Large intestine (tissue), 3 donors: ENCODE measurements at regions not wholly inside any gene's neighbourhood (a gene's known extent, or its start where the extent isn't known, plus 50 kb on each side); places are given as distances from the start of the nearest gene placed in this dataset.
"Not testable (repeated sequence)": the region's sequence is repeated elsewhere in the genome, so short reads cannot be mapped to it uniquely, and the experiment has no call there.

Experiments
- DNase-seq, 2 donors: peaks; one replicate each; pipeline versions ENCODE4 v3.0.0 to v3.0.0-alpha.2; 2013
- H3K27ac ChIP-seq: one replicate; pipeline ENCODE4 v1.5.1; 2013; ENCODE audit warnings: low read length
- H3K27me3 ChIP-seq: 2 replicates; pipeline ENCODE4 v1.6.1; 2013; ENCODE audit warnings: low read length; ENCODE audit not compliant: control insufficient read depth, insufficient read depth
- H3K36me3 ChIP-seq: 2 replicates; pipeline ENCODE4 v1.6.1; 2013; ENCODE audit warnings: low read length; ENCODE audit not compliant: control insufficient read depth, insufficient read depth
- H3K4me1 ChIP-seq: one replicate; pipeline ENCODE4 v1.6.1; 2013; ENCODE audit warnings: low read length; ENCODE audit not compliant: control insufficient read depth, insufficient read depth
- H3K4me3 ChIP-seq: one replicate; pipeline ENCODE4 v1.5.1; 2013; ENCODE audit warnings: low read length
- H3K9me3 ChIP-seq: one replicate; pipeline ENCODE4 v1.6.1; 2013; ENCODE audit warnings: mild to moderate bottlenecking, low read depth, low read length, moderate library complexity; ENCODE audit not compliant: control insufficient read depth
- WGBS: methylation state at CpG from one replicate; pipeline ENCODE4 v1.1.5; 2013; ENCODE audit warnings: low lambda C conversion rate; ENCODE audit not compliant: insufficient coverage; 5-methylcytosine and 5-hydroxymethylcytosine counted together

- H3K9me3 ChIP-seq = no peaks in the 10 kb centered on the region
- 83% methylated on average over 1 of the region's 1 CpG for WGBS
- no peak overlapping the region for H3K4me3 ChIP-seq
- H3K27me3 ChIP-seq = no peaks in the 10 kb centered on the region
- no peak for DNase-seq
- H3K36me3 ChIP-seq = no peaks in the 10 kb centered on the region
- no peaks in the 10 kb centered on the region for H3K4me1 ChIP-seq
- H3K27ac ChIP-seq = no peak overlapping the region
These were observed 289.2 kb upstream of the PCDH9 start for GRCh38 chr13:67519356-67519755.

GRCh38 chr13:67518785-67519184 is 288.6 kb upstream of the PCDH9 start:
- Histone ChIP-seq H3K36me3 (no peaks in the 10 kb centered on the region), H3K27ac (no peak overlapping the region), H3K9me3 (no peaks in the 10 kb centered on the region), H3K4me3 (no peak overlapping the region), H3K27me3 (no peaks in the 10 kb centered on the region), H3K4me1 (no peaks in the 10 kb centered on the region)
- WGBS = no CpG with 5 or more reads among the region's 1 CpG
- DNase-seq = no peak

- Histone ChIP-seq H3K27me3 (no peaks in the 10 kb centered on the region), H3K9me3 (no peaks in the 10 kb centered on the region), H3K36me3 (no peaks in the 10 kb centered on the region), H3K4me1 (no peaks in the 10 kb centered on the region), H3K4me3 (no peak overlapping the region), H3K27ac (no peak overlapping the region)
- no peak for DNase-seq
- no CpG with 5 or more reads among the region's 1 CpG for WGBS
These were observed 285.8 kb upstream of the PCDH9 start for GRCh38 chr13:67515895-67516294.

GRCh38 chr13:67509018-67509417 is 278.9 kb upstream of the PCDH9 start:
- DNase-seq = no peak
- WGBS = no CpG with 5 or more reads among the region's 5 CpGs
- Histone ChIP-seq H3K36me3 (no peaks in the 10 kb centered on the region), H3K9me3 (no peaks in the 10 kb centered on the region), H3K27ac (no peak overlapping the region), H3K4me3 (no peak overlapping the region), H3K4me1 (no peaks in the 10 kb centered on the region), H3K27me3 (no peaks in the 10 kb centered on the region)

- not testable (repeated sequence) for H3K4me3 ChIP-seq, H3K27ac ChIP-seq, DNase-seq, H3K36me3 ChIP-seq, H3K9me3 ChIP-seq, H3K4me1 ChIP-seq, H3K27me3 ChIP-seq
- 100% methylated on average over 1 of the region's 1 CpG for WGBS
These were observed 278.1 kb upstream of the PCDH9 start for GRCh38 chr13:67508275-67508674.

- DNase-seq = no peak
- Histone ChIP-seq H3K9me3 (no peaks in the 10 kb centered on the region), H3K4me1 (no peaks in the 10 kb centered on the region), H3K4me3 (no peak overlapping the region), H3K27ac (no peak overlapping the region), H3K36me3 (no peaks in the 10 kb centered on the region), H3K27me3 (no peaks in the 10 kb centered on the region)
These were observed 276.3 kb upstream of the PCDH9 start for GRCh38 chr13:67506407-67506806.

- Histone ChIP-seq H3K4me3 (no peak overlapping the region), H3K4me1 (no peaks in the 10 kb centered on the region), H3K27ac (no peak overlapping the region), H3K27me3 (no peaks in the 10 kb centered on the region), H3K36me3 (no peaks in the 10 kb centered on the region), H3K9me3 (no peaks in the 10 kb centered on the region)
- no peak for DNase-seq
These were observed 275.2 kb upstream of the PCDH9 start for GRCh38 chr13:67505376-67505775.

GRCh38 chr13:67498948-67499347 is 268.8 kb upstream of the PCDH9 start:
- Histone ChIP-seq H3K36me3 (no peaks in the 10 kb centered on the region), H3K9me3 (no peaks in the 10 kb centered on the region), H3K27ac (no peak overlapping the region), H3K27me3 (no peaks in the 10 kb centered on the region), H3K4me1 (no peaks in the 10 kb centered on the region), H3K4me3 (no peak overlapping the region)
- WGBS = no CpG with 5 or more reads among the region's 3 CpGs
- DNase-seq = no peak

- DNase-seq = no peak
- no CpG with 5 or more reads among the region's 1 CpG for WGBS
- no peaks in the 10 kb centered on the region for H3K4me1 ChIP-seq
These were observed 263.7 kb upstream of the PCDH9 start for GRCh38 chr13:67493835-67494234.

GRCh38 chr13:67489016-67489415 is 258.9 kb upstream of the PCDH9 start:
- WGBS = no CpG with 5 or more reads among the region's 2 CpGs
- Histone ChIP-seq H3K27me3 (no peaks in the 10 kb centered on the region), H3K9me3 (no peaks in the 10 kb centered on the region), H3K36me3 (no peaks in the 10 kb centered on the region), H3K4me3 (no peak overlapping the region), H3K4me1 (no peaks in the 10 kb centered on the region), H3K27ac (no peak overlapping the region)
- no peak for DNase-seq

More at GRCh38 chr13:67493835-67494234, 263.7 kb upstream of the PCDH9 start:
- no peak overlapping the region for H3K27ac ChIP-seq
- no peaks in the 10 kb centered on the region for H3K36me3 ChIP-seq
- H3K27me3 ChIP-seq = no peaks in the 10 kb centered on the region
- no peaks in the 10 kb centered on the region for H3K9me3 ChIP-seq
- no peak overlapping the region for H3K4me3 ChIP-seq

GRCh38 chr13:67481445-67481844 is 251.3 kb upstream of the PCDH9 start:
- no peak for DNase-seq
- no peaks in the 10 kb centered on the region for H3K4me1 ChIP-seq
- H3K9me3 ChIP-seq = no peaks in the 10 kb centered on the region
- no peaks in the 10 kb centered on the region for H3K27me3 ChIP-seq
- no peaks in the 10 kb centered on the region for H3K36me3 ChIP-seq
- H3K27ac ChIP-seq = no peak overlapping the region
- H3K4me3 ChIP-seq = no peak overlapping the region
- 100% methylated on average over 1 of the region's 1 CpG for WGBS
